Thymus (tissue), 11 donors: ENCODE measurements at regions not wholly inside any gene's neighbourhood (a gene's known extent, or its start where the extent isn't known, plus 50 kb on each side); places are given as distances from the start of the nearest gene placed in this dataset.

Experiments
- DNase-seq, 9 donors: peaks; one replicate each; pipeline ENCODE4 v3.0.0-alpha.2; 2013; ENCODE audit warnings: low spot score in 9 of 9, low read depth in 6 of 9, missing footprints in 1 of 9
- H3K27ac ChIP-seq, 2 donors: one replicate each; pipeline ENCODE4 v1.5.1; 2013; ENCODE audit warnings: control low read depth in 1 of 2, low read depth in 1 of 2, low read length in 1 of 2, mild to moderate bottlenecking in 1 of 2, moderate library complexity in 1 of 2
- H3K27me3 ChIP-seq, 2 donors: one replicate each; pipeline ENCODE4 v1.5.1; 2013; ENCODE audit warnings: low read length in 1 of 2; ENCODE audit not compliant: control insufficient read depth in 2 of 2, insufficient read depth in 1 of 2
- H3K36me3 ChIP-seq, 2 donors: one replicate each; pipeline ENCODE4 v1.5.1; 2013; ENCODE audit warnings: low read length in 1 of 2, mild to moderate bottlenecking in 1 of 2, moderate library complexity in 1 of 2; ENCODE audit not compliant: control insufficient read depth in 2 of 2, insufficient read depth in 2 of 2
- H3K4me1 ChIP-seq, 2 donors: one replicate each; pipeline ENCODE4 v1.5.1; 2013; ENCODE audit warnings: low read length in 2 of 2; ENCODE audit not compliant: control insufficient read depth in 2 of 2, insufficient read depth in 2 of 2
- H3K4me3 ChIP-seq, 2 donors: one replicate each; pipeline ENCODE4 v1.5.1; 2013; ENCODE audit warnings: low read length in 2 of 2, control low read depth in 1 of 2, mild to moderate bottlenecking in 1 of 2
- H3K9me3 ChIP-seq, 2 donors: one replicate each; pipeline ENCODE4 v1.5.1; 2013; ENCODE audit warnings: low read length in 1 of 2, mild to moderate bottlenecking in 1 of 2; ENCODE audit not compliant: control insufficient read depth in 2 of 2, insufficient read depth in 1 of 2
- WGBS: extraction: QIAGEN DNeasy Blood & Tissue Kit; methylation state at CpG from one replicate; pipeline ENCODE4 v1.1.7; 2013; 5-methylcytosine and 5-hydroxymethylcytosine counted together
- donor health status: healthy.

GRCh38 chr13:77838271-77838670, 80.4 kb downstream of the EDNRB start:
- WGBS: 93% methylated on average over 2 of the region's 2 CpGs
- no peaks in the 10 kb centered on the region for H3K4me1 ChIP-seq
- no peaks in the 10 kb centered on the region for H3K36me3 ChIP-seq

DNA sequence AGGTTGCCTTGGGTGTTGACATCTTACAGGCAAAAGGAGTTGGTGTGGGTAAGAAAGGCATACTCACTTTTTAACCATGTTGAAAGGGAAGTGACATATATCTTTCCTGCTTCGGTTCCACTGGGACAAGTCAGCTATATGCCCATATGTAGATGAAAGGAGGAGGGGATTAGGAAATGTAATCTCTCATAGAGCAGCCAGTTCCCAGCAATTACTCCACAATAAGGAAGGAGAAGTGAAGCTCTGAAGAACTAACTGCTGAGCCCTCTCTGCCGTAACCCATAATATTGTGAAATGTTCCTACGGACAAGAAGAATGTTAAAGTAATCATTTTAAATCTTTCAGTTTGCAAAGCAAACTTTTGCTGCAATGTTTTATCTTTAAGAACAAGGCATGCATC, 82.2 kb downstream of the EDNRB start:
- Histone ChIP-seq H3K9me3 (no peaks in the 10 kb centered on the region), H3K27me3 (no peaks in the 10 kb centered on the region), H3K27ac (no peak overlapping the region), H3K36me3 (no peaks in the 10 kb centered on the region), H3K4me3 (no peak overlapping the region), H3K4me1 (no peaks in the 10 kb centered on the region)
- DNase-seq: no peak
- 92% methylated on average over 3 of the region's 3 CpGs for WGBS

More at GRCh38 chr13:77838271-77838670, 80.4 kb downstream of the EDNRB start:
- H3K27me3 ChIP-seq: no peaks in the 10 kb centered on the region
- no peak overlapping the region for H3K4me3 ChIP-seq
- no peaks in the 10 kb centered on the region for H3K9me3 ChIP-seq
- DNase-seq: no peak
- no peak overlapping the region for H3K27ac ChIP-seq

GRCh38 chr13:77833331-77833863, 85.2 kb downstream of the EDNRB start:
- Histone ChIP-seq H3K36me3 (no peaks in the 10 kb centered on the region), H3K27ac (no peak overlapping the region)
- DNase-seq: no peak

DNA sequence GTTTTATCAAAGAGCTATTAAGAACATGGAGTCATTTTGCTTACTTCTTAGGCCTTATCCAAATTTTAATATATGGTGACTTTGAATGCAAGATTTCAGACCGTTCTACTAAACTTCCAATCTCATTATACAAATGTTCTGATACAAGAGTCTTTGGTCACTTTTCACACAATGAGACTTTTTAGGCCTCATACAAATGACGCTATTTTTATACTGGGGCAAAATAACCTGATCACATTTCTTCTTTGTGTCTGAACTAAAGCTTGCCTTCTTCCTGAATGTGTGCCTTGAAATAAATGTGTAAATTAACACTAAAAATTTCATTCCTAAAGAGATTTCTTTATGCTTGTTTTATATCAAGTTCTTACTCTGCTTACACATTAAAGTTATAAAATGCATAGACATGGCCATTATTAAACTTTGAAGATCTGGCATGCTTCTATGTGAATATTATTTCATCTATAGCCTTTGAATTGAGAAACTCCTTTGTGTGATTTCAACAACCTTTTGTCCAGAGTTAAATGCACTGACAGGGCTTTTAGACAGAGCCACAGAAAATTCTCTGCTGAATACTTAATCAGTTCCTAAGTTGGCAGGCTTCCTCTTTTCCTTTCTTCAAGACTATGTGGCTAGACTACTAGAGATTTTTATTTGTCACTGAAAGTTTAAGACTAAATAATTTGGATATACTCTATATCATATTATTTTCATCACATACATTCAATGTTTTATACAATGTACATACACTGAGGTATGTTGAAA, 86.1 kb downstream of the EDNRB start:
- Histone ChIP-seq H3K27me3 (no peaks in the 10 kb centered on the region), H3K9me3 (no peaks in the 10 kb centered on the region), H3K4me1 (no peaks in the 10 kb centered on the region), H3K36me3 (no peaks in the 10 kb centered on the region), H3K4me3 (no peak overlapping the region), H3K27ac (no peak overlapping the region)
- DNase-seq: no peak
- 96% methylated on average over 2 of the region's 2 CpGs for WGBS

More at GRCh38 chr13:77833331-77833863, 85.2 kb downstream of the EDNRB start:
- Histone ChIP-seq H3K9me3 (no peaks in the 10 kb centered on the region), H3K4me1 (no peaks in the 10 kb centered on the region), H3K4me3 (no peak overlapping the region), H3K27me3 (no peaks in the 10 kb centered on the region)
- 86% methylated on average over 2 of the region's 2 CpGs for WGBS

- Histone ChIP-seq H3K9me3 (no peaks in the 10 kb centered on the region), H3K27ac (no peak overlapping the region), H3K4me1 (no peaks in the 10 kb centered on the region), H3K36me3 (no peaks in the 10 kb centered on the region), H3K4me3 (no peak overlapping the region), H3K27me3 (no peaks in the 10 kb centered on the region)
- WGBS: 82% methylated on average over 5 of the region's 5 CpGs
- no peak for DNase-seq
Observed at GRCh38 chr13:77831866-77832265, 86.8 kb downstream of the EDNRB start.

- Histone ChIP-seq H3K9me3 (no peaks in the 10 kb centered on the region), H3K36me3 (no peaks in the 10 kb centered on the region), H3K4me1 (no peaks in the 10 kb centered on the region), H3K4me3 (no peak overlapping the region), H3K27ac (no peak overlapping the region), H3K27me3 (no peaks in the 10 kb centered on the region)
- no peak for DNase-seq
Observed at GRCh38 chr13:77829963-77830362, 88.7 kb downstream of the EDNRB start.

DNA sequence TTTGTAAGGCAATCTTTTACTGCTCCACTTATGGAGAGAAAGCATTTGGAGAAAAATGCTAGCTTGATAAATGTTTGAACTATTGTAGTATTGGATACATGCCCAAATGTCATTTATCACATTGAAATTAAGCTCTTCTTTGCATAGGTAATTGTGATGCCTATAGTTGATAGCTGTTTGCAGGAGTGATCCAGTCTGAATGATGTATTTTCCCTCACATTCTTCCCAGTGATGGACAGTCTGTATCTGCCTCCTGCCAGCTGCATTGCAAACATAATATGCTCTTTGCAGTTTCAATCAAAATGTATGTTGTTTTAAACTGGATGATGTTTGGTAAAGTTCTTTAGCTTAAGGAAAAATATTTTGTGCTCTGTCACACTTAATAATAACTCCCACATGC, 89.8 kb downstream of the EDNRB start:
- Histone ChIP-seq H3K4me3 (no peak overlapping the region), H3K27me3 (no peaks in the 10 kb centered on the region), H3K9me3 (no peaks in the 10 kb centered on the region), H3K36me3 (no peaks in the 10 kb centered on the region), H3K4me1 (no peaks in the 10 kb centered on the region), H3K27ac (no peak overlapping the region)
- DNase-seq: no peak

DNA sequence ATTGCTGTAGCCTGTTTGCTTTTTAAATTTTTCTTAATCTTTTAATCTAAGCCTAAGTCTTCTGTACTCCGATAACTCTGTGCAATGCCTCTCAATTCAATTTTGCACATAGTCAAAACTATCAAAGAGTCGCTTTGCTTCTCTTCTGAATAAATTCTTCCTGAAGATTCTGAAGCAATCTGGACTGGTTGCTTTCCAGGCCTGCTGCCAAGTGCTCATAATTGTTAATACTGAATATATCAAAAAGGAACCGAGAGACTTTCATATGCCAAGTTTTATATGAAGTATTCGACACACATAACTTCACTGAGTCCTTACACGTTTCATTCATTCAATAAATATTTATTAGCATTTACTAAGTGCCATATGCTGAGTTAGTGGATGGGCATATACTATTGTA, 91.3 kb downstream of the EDNRB start:
- DNase-seq: no peak
- Histone ChIP-seq H3K4me1 (no peaks in the 10 kb centered on the region), H3K4me3 (no peak overlapping the region), H3K36me3 (no peaks in the 10 kb centered on the region), H3K9me3 (no peaks in the 10 kb centered on the region), H3K27me3 (no peaks in the 10 kb centered on the region), H3K27ac (no peak overlapping the region)
- WGBS: 97% methylated on average over 5 of the region's 5 CpGs

- H3K4me3 ChIP-seq: no peak overlapping the region
- peak in 3 of 9 donors; percentile 5 to 31 (median 6) for DNase-seq
- no peaks in the 10 kb centered on the region for H3K36me3 ChIP-seq
- H3K9me3 ChIP-seq: no peaks in the 10 kb centered on the region
- 27% methylated on average over 4 of the region's 4 CpGs for WGBS
- no peaks in the 10 kb centered on the region for H3K27me3 ChIP-seq
- no peaks in the 10 kb centered on the region for H3K4me1 ChIP-seq
- no peak overlapping the region for H3K27ac ChIP-seq
Observed at GRCh38 chr13:77820431-77821149, 98.0 kb downstream of the EDNRB start.
